Progenitor cell of endocrine pancreas (in vitro differentiated cells): ENCODE measurements at regions not wholly inside any gene's neighbourhood (a gene's known extent, or its start where the extent isn't known, plus 50 kb on each side); places are given as distances from the start of the nearest gene placed in this dataset.
"Not testable (repeated sequence)": the region's sequence is repeated elsewhere in the genome, so short reads cannot be mapped to it uniquely, and the experiment has no call there.

Experiments
- DNase-seq: peaks from one replicate; pipeline ENCODE4 v3.0.0; 2021; ENCODE audit warnings: low spot score; ENCODE audit not compliant: unreplicated experiment
- H3K27ac Mint-ChIP-seq: 2 replicates; pipeline ENCODE4 v1.8.0; 2021; ENCODE audit warnings: mild to moderate bottlenecking, moderate library complexity, mixed read lengths
- H3K27me3 Mint-ChIP-seq: 2 replicates; pipeline ENCODE4 v1.8.0; 2021; ENCODE audit warnings: mixed read lengths
- H3K36me3 Mint-ChIP-seq: 2 replicates; pipeline ENCODE4 v1.8.0; 2022; ENCODE audit warnings: mixed read lengths; ENCODE audit not compliant: insufficient read depth
- H3K4me1 Mint-ChIP-seq: 2 replicates; pipeline ENCODE4 v1.8.0; 2021; ENCODE audit warnings: low read depth, mixed read lengths
- H3K4me3 Mint-ChIP-seq: 2 replicates; pipeline ENCODE4 v1.8.0; 2021; ENCODE audit warnings: low read depth, mild to moderate bottlenecking, moderate library complexity, mixed read lengths
- H3K9me3 Mint-ChIP-seq: 2 replicates; pipeline ENCODE4 v1.8.0; 2021; ENCODE audit warnings: low read depth, mixed read lengths
- TF ChIP-seq, protein P1 (sequence below): fragments of 200-600 bp; sonication (generic); IDR thresholded peaks from one replicate; pipeline ENCODE4 v1.5.0; 2021; ENCODE audit warnings: antibody characterized with exemption, mild to moderate bottlenecking; ENCODE audit not compliant: unreplicated experiment

DNA sequence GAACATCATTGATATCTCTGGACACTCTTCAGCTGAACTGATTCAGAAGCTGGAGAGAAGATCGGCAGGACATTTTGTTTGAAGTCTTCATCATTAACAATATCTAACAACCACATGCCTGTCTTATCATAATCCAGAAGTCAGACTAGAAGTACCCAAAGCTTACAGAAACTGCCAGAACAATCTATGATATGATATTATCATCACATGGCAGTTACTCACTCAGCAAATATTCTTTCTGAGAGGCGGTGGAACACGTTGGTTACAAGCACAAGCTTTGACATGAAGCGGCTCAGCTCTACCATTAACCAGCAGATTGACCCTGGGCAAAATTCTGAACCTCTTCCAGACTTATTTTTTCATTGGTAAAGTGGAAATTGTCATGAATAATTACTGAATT, 69.4 kb upstream of the KIT start:
- peaks cover 5% of the 10 kb centered on the region for H3K27me3 Mint-ChIP-seq
- no peaks in the 10 kb centered on the region for H3K9me3 Mint-ChIP-seq
- no peak overlapping the region for H3K27ac Mint-ChIP-seq
- H3K36me3 Mint-ChIP-seq: no peaks in the 10 kb centered on the region
- H3K4me1 Mint-ChIP-seq: peaks cover 3% of the 10 kb centered on the region
- TF ChIP-seq, protein P1, sequence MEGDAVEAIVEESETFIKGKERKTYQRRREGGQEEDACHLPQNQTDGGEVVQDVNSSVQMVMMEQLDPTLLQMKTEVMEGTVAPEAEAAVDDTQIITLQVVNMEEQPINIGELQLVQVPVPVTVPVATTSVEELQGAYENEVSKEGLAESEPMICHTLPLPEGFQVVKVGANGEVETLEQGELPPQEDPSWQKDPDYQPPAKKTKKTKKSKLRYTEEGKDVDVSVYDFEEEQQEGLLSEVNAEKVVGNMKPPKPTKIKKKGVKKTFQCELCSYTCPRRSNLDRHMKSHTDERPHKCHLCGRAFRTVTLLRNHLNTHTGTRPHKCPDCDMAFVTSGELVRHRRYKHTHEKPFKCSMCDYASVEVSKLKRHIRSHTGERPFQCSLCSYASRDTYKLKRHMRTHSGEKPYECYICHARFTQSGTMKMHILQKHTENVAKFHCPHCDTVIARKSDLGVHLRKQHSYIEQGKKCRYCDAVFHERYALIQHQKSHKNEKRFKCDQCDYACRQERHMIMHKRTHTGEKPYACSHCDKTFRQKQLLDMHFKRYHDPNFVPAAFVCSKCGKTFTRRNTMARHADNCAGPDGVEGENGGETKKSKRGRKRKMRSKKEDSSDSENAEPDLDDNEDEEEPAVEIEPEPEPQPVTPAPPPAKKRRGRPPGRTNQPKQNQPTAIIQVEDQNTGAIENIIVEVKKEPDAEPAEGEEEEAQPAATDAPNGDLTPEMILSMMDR: no peak
- H3K4me3 Mint-ChIP-seq: no peak overlapping the region
- DNase-seq: no peak

DNA sequence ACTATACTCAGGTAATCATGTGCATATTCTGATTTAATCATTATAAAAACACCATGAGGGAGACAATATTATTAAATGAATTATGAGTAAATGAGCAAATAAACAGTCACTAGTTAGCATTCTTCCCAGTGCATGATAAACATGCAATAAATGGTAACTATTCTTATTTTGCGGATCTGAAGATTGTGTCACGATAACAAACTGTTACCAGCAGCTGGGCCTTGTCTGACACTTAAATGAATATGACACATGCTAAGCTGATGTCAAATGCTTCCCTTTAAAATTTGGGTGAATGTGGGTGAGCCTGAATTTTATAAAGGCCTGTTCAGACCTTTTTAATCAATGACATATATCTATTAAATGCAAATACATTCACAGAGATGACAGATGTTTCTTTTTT, 68.2 kb upstream of the KIT start:
- no peak overlapping the region for H3K4me3 Mint-ChIP-seq
- peaks cover 3% of the 10 kb centered on the region for H3K4me1 Mint-ChIP-seq
- H3K27ac Mint-ChIP-seq: no peak overlapping the region
- peaks cover 5% of the 10 kb centered on the region for H3K27me3 Mint-ChIP-seq
- TF ChIP-seq, protein P1: no peak
- no peaks in the 10 kb centered on the region for H3K36me3 Mint-ChIP-seq
- DNase-seq: no peak
- no peaks in the 10 kb centered on the region for H3K9me3 Mint-ChIP-seq

DNA sequence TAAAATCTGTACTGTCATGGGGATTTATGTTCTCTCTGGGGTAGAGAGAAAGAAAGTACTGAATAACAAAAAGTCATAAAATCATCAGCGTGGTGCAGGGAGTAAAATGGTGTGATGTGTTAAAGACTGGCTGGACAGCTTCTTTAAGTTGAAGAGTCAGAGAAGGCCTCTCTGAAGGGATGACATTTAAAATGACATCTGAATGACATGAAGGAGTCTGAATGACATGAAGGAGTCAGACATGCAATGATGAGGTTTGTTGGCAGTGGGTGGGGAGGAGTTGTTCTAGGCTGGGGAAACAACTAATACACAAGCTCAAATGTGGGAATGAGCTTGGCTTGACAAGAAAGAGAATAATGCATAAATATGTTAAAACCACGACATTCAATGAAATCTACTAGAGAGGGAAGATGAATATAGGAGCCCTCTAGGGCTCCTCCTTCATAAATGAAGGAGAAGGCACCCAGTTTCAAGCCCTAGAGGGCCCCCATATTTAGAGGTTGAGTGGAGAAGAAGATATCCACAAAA, 63.9 kb upstream of the KIT start:
- H3K4me1 Mint-ChIP-seq: no peaks in the 10 kb centered on the region
- H3K27me3 Mint-ChIP-seq: peaks cover 5% of the 10 kb centered on the region
- DNase-seq: no peak
- no peak overlapping the region for H3K27ac Mint-ChIP-seq
- TF ChIP-seq, protein P1: no peak
- peaks cover 3% of the 10 kb centered on the region for H3K9me3 Mint-ChIP-seq
- no peak overlapping the region for H3K4me3 Mint-ChIP-seq
- H3K36me3 Mint-ChIP-seq: no peaks in the 10 kb centered on the region

DNA sequence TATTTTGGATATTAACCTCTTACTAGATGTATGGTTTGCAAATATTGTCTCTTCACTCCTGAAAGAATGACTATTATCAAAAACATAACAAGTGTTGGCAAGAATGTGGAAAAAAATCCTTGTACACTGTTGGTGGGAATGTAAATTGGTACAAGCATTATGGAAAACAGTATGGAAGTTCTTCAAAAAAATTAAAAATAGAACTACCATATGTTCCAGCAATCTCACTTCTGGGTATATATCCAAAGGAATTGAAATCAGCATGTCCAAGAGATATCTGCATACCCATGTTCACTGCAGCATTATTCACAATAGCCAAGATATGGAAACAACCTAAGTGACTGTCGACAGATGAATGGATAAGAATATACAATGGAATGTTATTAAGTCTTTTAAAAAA, 61.6 kb upstream of the KIT start:
- no peak overlapping the region for H3K27ac Mint-ChIP-seq
- H3K4me1 Mint-ChIP-seq: no peaks in the 10 kb centered on the region
- H3K36me3 Mint-ChIP-seq: no peaks in the 10 kb centered on the region
- H3K9me3 Mint-ChIP-seq: peaks cover 3% of the 10 kb centered on the region
- no peaks in the 10 kb centered on the region for H3K27me3 Mint-ChIP-seq
- no peak overlapping the region for H3K4me3 Mint-ChIP-seq
- DNase-seq: no peak
- TF ChIP-seq, protein P1: no peak

DNA sequence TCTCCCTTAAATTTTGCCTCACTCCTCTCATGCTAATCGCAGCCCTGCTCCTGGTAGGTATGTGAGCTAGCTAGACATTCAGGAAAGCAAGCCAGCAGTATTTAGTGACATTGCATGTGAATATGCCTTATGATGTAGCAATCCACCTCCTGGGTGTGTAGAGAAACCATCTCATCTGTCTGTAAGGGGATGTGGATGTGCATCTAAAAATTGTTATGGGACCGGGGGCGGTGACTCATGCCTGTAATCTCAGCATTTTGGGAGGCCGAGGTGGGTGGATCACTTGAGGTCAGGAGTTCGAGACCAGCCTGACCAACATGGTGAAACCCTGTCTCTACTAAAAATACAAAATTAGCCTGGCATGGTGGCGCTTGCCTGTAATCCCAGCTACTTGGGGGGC, 60.1 kb upstream of the KIT start:
- not testable (repeated sequence) for H3K4me3 Mint-ChIP-seq, H3K36me3 Mint-ChIP-seq, H3K27ac Mint-ChIP-seq, H3K4me1 Mint-ChIP-seq, H3K27me3 Mint-ChIP-seq, H3K9me3 Mint-ChIP-seq, DNase-seq

DNA sequence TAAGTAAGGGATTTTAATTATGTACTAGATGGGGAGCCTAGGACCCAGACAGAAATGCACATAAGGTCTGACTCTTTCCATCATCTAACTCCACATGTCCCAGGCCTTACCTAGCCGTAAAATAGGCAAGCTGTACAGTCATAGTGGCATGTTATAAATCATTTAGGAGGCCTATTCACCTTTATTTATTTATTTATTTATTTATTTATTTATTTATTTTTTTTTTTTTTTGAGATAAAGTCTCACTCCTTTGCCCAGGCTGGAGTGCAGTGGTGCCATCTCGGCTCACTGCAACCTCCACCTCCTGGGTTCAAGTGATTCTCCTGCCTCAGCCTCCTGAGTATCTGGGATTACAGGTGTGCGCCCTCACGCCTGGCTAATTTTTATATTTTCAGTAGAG, 55.6 kb upstream of the KIT start:
- DNase-seq, H3K9me3 Mint-ChIP-seq, H3K4me1 Mint-ChIP-seq, H3K4me3 Mint-ChIP-seq, H3K36me3 Mint-ChIP-seq, H3K27ac Mint-ChIP-seq, H3K27me3 Mint-ChIP-seq: not testable (repeated sequence)
